Cardiac fibroblast (primary cell): ENCODE measurements at regions not wholly inside any gene's neighbourhood (a gene's known extent, or its start where the extent isn't known, plus 50 kb on each side); places are given as distances from the start of the nearest gene placed in this dataset.
"Not testable (repeated sequence)": the region's sequence is repeated elsewhere in the genome, so short reads cannot be mapped to it uniquely, and the experiment has no call there.

ENCODE experiments used
- DNase-seq, 2 donors: peaks; one replicate each; pipeline versions ENCODE4 v3.0.0 to v3.0.0-alpha.2; 2010; ENCODE audit warnings: low read depth in 2 of 2
- H3K4me3 ChIP-seq, 2 donors: replicated peaks in 1 of 2; 1 replicate in 1 of 2; 2 replicates in 1 of 2; pipeline ENCODE4 v1.5.1; 2011; ENCODE audit warnings: low read depth in 2 of 2, low read length in 2 of 2, mild to moderate bottlenecking in 2 of 2, moderate library complexity in 1 of 2
- CTCF ChIP-seq: IDR thresholded peaks from one replicate; pipeline ENCODE4 v1.5.1; 2011; ENCODE audit warnings: low read depth, mild to moderate bottlenecking, low read length, inconsistent platforms

DNA sequence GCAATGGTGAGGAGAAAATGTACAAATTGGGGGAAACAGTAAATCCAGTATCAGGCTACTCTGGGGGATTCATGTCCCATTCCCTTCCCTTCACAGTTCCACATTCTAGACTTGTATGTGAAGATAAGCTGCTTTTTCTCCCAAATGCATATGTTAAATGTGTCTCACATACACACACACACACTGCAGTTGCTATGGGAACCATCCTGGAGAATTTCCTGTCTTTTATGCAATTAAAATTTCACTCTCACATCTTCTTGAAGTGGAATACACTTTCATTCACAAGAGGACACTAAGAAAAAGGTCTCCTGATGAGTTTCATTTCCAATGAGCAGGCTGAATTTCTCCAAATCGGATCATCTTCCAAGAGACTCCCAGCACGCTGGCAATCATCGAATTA lies 366.0 kb downstream of the LRATD1 start:
- no peak overlapping the region for H3K4me3 ChIP-seq
- TF ChIP-seq CTCF, result no peak
- no peak for DNase-seq

DNA sequence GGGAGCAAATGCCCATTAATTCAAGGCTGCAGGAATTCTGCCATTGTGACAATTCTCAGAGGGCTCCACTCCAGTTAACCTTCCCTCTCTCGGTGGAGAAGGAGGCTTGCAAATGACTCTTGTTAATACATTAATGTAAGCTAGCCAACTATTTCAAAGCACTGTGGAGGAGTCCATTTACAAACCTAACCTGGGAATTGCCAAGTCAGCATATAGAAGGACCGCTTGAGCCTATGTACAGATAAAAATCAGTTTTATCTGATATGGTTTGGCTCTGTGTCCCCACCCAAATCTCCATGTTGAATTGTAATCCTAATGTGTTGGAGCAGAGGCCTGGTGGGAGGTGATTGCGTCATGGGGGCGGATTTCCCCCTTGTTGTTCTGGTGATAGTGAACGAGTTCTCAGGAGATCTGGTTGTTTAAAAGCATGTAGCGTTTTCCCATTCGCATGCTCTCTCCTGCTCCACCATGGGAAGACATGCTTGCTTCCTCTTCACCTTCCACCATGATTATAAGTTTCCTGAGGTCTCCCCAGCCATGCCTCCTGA lies 366.7 kb downstream of the LRATD1 start:
- no peak overlapping the region for H3K4me3 ChIP-seq
- no peak for TF ChIP-seq CTCF
- no peak for DNase-seq

DNA sequence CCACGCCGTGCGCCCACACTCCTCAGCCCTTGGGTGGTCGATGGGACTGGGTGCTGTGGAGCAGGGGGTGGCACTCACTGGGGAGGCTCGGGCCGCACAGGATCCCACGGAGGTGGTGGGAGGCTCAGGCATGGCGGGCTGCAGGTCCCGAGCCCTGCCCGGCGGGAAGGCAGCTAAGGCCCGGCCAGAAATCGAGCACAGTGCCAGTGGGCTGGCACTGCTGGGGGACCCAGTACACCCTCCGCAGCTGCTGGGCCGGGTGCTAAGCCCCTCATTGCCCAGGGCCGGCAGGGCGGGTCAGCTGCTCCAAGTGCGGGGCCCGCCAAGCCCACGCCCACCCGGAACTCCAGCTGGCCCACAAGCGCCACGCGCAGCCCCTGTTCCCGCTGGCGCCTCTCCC lies 370.0 kb downstream of the LRATD1 start:
- DNase-seq, H3K4me3 ChIP-seq: not testable (repeated sequence)

- H3K4me3 ChIP-seq, result no peak overlapping the region
- DNase-seq, result no peak
- TF ChIP-seq CTCF, result no peak
These were observed 374.1 kb downstream of the LRATD1 start for GRCh38 chr2:15006667-15007066.

GRCh38 chr2:15009681-15010080 lies 377.2 kb downstream of the LRATD1 start:
- no peak overlapping the region for H3K4me3 ChIP-seq
- DNase-seq, result peak in 1 of 2 donors; percentile 12
- no peak for TF ChIP-seq CTCF

DNA sequence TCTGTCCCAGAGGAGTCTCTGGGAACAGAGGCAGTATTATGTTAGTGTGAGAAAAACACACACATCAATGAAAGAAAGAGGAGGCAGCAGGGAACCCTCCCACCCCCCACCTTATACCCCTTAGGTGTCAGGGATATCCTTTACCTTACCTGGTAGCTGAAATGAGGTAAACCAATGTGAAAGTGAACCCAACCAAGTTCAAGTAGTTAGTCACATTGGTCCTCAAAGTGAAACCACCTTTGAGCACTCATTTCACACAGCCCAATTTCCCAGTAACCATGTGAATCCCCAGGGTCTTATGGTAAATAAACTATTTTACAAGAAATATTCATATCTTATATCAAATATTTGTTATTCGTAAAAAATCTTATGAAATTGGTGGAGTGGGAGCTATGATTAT lies 377.8 kb downstream of the LRATD1 start:
- no peak overlapping the region for H3K4me3 ChIP-seq
- DNase-seq, result no peak
- no peak for TF ChIP-seq CTCF

GRCh38 chr2:15018814-15019213 lies 386.3 kb downstream of the LRATD1 start:
- no peak for TF ChIP-seq CTCF
- DNase-seq, result no peak
- H3K4me3 ChIP-seq, result no peak overlapping the region
